C4-2B (cell line): ENCODE measurements at regions not wholly inside any gene's neighbourhood (a gene's known extent, or its start where the extent isn't known, plus 50 kb on each side); places are given as distances from the start of the nearest gene placed in this dataset.

Source experiments
- H3K27ac ChIP-seq: fragments of 450-650 bp; 2 replicates; pipeline ENCODE4 v1.5.1; 2017
- ZFX ChIP-seq: fragments of 450-650 bp; IDR thresholded peaks from 2 replicates; pipeline ENCODE4 v1.6.1; 2017
- TF ChIP-seq, protein P1 (sequence below): fragments of 450-650 bp; conservative IDR thresholded peaks from 2 replicates; pipeline ENCODE4 v1.5.1; 2017; ENCODE audit warnings: mild to moderate bottlenecking

DNA sequence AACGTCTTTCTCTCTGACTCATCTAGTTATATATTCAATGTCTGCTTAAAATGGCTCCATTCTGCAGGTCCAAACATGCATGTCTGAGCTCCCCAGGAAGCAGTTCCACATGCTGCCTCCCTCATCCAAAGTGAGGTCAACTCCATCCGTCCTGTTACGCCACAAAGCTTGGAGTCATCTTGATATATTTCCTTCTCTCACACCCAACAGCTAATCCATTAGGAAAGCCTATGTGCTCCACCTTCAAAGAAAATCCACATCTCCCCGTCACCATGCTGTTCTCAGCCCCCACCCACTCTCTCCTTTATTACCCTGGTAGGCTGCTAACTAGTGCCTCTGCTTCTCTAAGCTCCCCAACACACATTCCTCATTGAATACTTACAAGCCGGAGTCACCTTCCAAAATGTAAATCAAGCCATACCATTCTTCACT is 130.2 kb upstream of the SYNDIG1 start:
- TF ChIP-seq, protein P1, sequence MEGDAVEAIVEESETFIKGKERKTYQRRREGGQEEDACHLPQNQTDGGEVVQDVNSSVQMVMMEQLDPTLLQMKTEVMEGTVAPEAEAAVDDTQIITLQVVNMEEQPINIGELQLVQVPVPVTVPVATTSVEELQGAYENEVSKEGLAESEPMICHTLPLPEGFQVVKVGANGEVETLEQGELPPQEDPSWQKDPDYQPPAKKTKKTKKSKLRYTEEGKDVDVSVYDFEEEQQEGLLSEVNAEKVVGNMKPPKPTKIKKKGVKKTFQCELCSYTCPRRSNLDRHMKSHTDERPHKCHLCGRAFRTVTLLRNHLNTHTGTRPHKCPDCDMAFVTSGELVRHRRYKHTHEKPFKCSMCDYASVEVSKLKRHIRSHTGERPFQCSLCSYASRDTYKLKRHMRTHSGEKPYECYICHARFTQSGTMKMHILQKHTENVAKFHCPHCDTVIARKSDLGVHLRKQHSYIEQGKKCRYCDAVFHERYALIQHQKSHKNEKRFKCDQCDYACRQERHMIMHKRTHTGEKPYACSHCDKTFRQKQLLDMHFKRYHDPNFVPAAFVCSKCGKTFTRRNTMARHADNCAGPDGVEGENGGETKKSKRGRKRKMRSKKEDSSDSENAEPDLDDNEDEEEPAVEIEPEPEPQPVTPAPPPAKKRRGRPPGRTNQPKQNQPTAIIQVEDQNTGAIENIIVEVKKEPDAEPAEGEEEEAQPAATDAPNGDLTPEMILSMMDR = no peak
- no peak for TF ChIP-seq ZFX

DNA sequence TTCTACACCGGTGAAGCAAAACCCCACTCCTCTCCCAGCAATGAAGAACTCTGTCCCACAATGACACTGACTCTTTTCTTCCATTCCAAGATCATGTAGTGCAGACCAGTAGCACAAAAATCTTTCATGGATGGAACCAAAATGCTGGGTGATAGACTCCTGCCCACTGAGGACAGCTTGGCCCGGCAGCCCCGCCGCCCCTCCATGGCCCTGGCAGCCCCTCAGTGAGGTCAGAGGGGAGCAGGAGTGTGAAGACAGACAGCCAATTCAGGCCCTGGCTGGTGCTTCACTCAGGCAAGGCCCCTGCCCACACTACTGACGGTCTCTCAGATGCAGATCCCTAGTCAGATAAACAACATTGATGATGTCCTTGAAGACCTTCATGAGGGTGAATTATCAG is 131.9 kb upstream of the SYNDIG1 start:
- TF ChIP-seq, protein P1 = no peak
- TF ChIP-seq ZFX = no peak
- H3K27ac ChIP-seq = no peak overlapping the region

More for the DNA sequence above, 130.2 kb upstream of the SYNDIG1 start:
- H3K27ac ChIP-seq = no peak overlapping the region

DNA sequence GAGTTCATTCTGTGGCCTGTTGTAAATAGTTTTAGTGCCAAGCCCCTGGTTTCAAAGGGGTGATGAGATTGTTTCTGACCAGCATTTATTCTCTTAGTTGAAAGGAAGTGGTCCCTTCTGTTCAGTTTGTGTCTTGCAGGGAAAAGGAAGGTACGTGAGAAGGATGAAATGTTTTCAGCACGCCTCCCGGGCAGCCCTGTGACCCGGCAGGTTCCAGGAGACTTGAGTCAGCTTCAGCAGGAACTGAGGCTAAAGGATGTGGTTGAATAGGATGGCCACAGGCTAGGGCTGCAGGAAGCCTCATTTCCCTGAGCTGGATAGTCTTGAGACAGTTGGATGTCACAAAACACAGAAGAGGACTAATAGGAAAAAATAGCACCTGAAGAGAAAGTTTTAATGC is 132.4 kb upstream of the SYNDIG1 start:
- no peak overlapping the region for H3K27ac ChIP-seq
- TF ChIP-seq, protein P1 = no peak
- TF ChIP-seq ZFX = no peak

DNA sequence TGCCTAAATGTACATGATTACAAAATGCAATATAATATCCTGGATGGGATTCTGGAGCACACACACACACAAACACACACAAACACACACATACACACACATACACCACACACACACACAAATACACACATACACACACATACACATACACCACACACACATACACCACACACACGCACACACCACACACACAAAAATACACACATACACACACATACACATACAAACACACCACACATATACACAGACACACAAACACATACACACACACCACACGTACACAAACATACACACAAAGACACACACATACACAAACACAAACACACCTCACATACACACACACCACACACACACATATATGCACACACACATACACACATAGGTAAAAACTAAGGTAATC is 134.6 kb upstream of the SYNDIG1 start:
- no peak overlapping the region for H3K27ac ChIP-seq
- TF ChIP-seq ZFX = no peak
- TF ChIP-seq, protein P1 = no peak

DNA sequence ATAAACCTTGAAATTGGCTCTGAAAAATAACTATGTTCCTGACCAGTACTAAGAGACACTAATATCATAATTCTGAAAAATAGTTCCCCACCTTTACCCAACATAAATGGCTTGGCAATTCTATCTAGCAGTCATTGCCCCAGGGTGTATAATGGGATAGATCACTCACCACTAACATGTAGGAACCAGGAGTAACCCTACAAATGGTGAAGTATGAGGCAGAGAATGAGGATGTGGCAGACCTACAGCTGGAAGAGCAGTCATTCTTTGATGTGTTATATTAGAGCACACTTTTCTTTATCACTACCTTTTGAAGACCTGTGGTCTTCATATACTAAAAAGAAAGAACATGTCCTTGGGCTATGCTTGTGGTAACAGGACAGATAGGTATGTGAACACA is 136.5 kb upstream of the SYNDIG1 start:
- H3K27ac ChIP-seq = no peak overlapping the region
- TF ChIP-seq, protein P1 = no peak
- TF ChIP-seq ZFX = no peak

DNA sequence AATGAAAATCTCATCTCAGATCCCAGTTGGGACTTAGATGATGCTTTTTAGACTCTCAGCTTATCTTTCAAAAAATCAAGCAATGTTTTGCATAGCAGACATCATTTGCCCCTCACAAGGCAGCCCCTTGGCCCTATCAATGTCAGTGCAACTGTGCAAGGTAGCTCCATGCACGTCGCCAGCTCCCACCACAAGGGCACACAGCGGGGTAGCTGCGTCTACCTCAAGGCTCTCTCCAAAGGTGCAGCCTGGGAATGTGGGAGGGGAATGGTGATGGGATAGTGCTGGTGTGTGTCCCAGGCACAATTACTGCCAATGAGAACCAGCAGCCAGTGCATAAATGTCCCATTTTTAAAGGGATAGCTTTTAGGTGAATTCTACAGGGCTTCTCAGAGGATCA is 137.5 kb upstream of the SYNDIG1 start:
- no peak overlapping the region for H3K27ac ChIP-seq
- TF ChIP-seq, protein P1 = no peak
- no peak for TF ChIP-seq ZFX

DNA sequence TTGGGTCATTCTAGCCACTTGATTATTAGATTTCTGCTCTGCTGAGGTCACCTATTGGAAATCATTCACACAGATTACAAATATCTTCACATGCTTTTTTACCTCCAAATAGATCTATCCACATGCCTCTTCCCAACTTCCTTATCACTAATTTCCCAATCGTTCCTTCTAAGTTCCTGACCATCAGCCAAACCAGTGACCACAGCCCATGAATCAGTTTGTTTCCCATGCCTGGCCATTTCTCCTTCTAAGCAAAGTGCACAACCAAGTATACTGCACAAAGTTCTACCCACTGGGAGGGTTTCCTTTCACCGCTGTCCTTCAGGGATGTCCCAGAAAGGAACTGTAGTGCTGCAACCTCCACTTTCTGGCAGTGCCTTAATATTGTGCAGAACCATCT is 140.5 kb upstream of the SYNDIG1 start:
- no peak for TF ChIP-seq ZFX
- TF ChIP-seq, protein P1 = no peak
- no peak overlapping the region for H3K27ac ChIP-seq

DNA sequence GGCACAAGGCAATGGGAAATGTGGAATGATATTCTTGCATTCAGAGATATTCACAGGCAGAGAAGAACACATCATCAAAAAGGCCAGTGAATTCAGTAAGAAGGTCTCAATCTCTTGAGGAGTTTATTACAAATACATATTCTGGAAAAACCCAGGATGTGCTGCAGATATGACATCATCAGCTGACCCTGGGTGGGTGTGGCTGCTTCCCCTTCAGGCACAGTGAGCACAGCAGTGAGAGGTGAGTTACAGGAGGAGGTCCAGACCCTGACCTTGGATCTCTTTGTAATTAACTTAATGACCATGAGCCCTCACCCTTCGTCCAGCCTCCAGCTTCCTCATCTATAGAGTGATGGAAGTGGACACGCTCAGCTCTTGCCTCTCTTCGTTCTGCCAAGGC is 147.5 kb upstream of the SYNDIG1 start:
- H3K27ac ChIP-seq = no peak overlapping the region
- TF ChIP-seq ZFX = no peak
- TF ChIP-seq, protein P1 = no peak
